ENCODE measurements at regions not wholly inside any gene's neighbourhood (a gene's known extent, or its start where the extent isn't known, plus 50 kb on each side); places are given as distances from the start of the nearest gene placed in this dataset.

DNA sequence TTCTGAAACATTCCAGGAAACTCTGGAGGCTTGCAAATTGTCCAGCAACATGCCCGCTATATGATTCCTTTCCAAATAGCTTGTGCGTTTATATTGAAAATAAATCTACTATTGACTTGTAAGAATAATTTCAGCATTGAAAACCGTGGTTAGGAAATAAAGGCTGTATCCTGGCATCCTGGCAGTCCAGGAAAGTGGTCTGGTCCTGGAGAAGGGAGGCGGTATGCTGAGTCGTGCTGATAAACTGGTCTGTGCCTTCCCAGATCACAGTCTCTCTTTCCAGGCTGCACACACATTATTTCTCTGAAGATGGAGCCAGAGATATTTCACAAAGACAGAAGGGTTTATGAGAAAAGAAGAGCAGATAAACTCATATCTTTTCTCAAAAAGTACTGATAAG lies 350.1 kb upstream of the COBL start:
- TF ChIP-seq, protein P1, sequence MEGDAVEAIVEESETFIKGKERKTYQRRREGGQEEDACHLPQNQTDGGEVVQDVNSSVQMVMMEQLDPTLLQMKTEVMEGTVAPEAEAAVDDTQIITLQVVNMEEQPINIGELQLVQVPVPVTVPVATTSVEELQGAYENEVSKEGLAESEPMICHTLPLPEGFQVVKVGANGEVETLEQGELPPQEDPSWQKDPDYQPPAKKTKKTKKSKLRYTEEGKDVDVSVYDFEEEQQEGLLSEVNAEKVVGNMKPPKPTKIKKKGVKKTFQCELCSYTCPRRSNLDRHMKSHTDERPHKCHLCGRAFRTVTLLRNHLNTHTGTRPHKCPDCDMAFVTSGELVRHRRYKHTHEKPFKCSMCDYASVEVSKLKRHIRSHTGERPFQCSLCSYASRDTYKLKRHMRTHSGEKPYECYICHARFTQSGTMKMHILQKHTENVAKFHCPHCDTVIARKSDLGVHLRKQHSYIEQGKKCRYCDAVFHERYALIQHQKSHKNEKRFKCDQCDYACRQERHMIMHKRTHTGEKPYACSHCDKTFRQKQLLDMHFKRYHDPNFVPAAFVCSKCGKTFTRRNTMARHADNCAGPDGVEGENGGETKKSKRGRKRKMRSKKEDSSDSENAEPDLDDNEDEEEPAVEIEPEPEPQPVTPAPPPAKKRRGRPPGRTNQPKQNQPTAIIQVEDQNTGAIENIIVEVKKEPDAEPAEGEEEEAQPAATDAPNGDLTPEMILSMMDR (IDR thresholded peaks at IDR 0.05), result no peak
- no peak overlapping the region for H3K27ac ChIP-seq
- ATAC-seq (ENCODE audit: insufficient number of reproducible peaks, low FRiP score, low read depth) (no peak), DNase-seq (ENCODE audit: low spot score) (no peak)
- H3K4me3 ChIP-seq, result no peak overlapping the region
- H3K9me3 ChIP-seq, result no peaks in the 10 kb centered on the region
- H3K36me3 ChIP-seq, result no peaks in the 10 kb centered on the region
- H3K4me1 ChIP-seq (ENCODE audit: control insufficient read depth in 1 of 2, low read depth in 2 of 2), result no peaks in the 10 kb centered on the region
- no peaks in the 10 kb centered on the region for H3K27me3 ChIP-seq (replicated peaks; ENCODE audit: insufficient read depth)

DNA sequence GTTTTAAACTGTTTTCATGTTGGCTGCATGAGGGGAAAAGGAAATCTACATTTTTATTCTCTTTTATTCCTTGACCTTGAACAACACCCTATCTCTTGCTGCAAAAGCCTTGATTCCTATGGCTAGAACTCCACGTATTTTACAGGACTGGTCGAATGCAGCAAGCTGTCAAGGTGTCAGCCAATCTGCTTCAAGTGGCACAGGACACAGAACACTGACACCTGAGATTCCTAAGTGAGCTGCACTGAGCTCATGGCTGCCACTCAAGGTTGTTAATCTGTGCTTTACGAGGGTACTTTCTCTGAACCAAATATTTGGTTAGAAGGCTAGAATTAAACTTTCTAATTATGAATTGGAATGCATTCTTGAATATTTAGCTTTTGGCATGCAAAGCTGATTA lies 349.7 kb upstream of the COBL start:
- Histone ChIP-seq H3K9me3 (no peaks in the 10 kb centered on the region), H3K27me3 (replicated peaks; ENCODE audit: insufficient read depth) (no peaks in the 10 kb centered on the region), H3K27ac (no peak overlapping the region), H3K4me3 (no peak overlapping the region), H3K36me3 (no peaks in the 10 kb centered on the region), H3K4me1 (ENCODE audit: control insufficient read depth in 1 of 2, low read depth in 2 of 2) (no peaks in the 10 kb centered on the region)
- DNase-seq (ENCODE audit: low spot score) (no peak), ATAC-seq (ENCODE audit: insufficient number of reproducible peaks, low FRiP score, low read depth) (no peak)
- TF ChIP-seq, protein P1 (IDR thresholded peaks at IDR 0.05), result no peak

DNA sequence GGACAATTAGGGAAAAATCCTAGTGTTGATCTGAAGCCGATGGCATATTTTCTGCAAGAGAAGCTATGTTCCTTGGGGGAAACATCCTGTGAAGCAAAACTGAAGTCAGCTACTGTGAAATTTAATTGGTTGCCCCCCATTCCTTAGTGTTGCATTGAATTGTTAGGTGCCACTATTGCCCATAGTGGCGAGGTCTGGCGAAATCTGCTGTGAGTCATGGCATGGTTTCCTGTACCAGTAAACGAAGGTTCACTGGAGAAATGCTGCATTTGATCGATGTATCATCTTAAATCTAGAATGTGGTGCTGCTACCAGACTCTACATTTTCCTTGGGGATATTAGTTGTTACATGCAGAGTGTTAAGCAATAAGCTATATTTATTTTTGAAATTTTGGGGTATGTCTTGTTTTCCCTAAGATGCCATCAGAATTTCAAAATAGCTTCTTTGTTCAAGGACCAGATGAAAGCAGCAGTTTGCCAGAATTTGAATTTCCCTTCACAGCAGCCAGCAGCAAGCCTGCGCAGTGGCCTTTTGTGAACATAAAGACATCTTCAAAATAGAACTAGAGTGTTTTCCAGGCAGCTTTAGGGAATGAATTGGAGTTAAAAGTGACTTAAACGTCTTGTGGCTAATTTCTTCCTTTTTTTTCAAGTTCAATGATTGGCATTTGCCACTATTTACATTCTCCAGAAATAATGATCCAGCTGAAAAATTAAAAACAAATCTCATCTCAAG lies 348.6 kb upstream of the COBL start:
- no peak for DNase-seq (ENCODE audit: low spot score)
- H3K9me3 ChIP-seq, result no peaks in the 10 kb centered on the region
- no peak overlapping the region for H3K4me3 ChIP-seq
- no peaks in the 10 kb centered on the region for H3K36me3 ChIP-seq
- no peak overlapping the region for H3K27ac ChIP-seq
- TF ChIP-seq, protein P1 (IDR thresholded peaks at IDR 0.05), result no peak
- ATAC-seq (ENCODE audit: insufficient number of reproducible peaks, low FRiP score, low read depth), result no peak
- no peaks in the 10 kb centered on the region for H3K4me1 ChIP-seq (ENCODE audit: control insufficient read depth in 1 of 2, low read depth in 2 of 2)
- H3K27me3 ChIP-seq (replicated peaks; ENCODE audit: insufficient read depth), result no peaks in the 10 kb centered on the region

DNA sequence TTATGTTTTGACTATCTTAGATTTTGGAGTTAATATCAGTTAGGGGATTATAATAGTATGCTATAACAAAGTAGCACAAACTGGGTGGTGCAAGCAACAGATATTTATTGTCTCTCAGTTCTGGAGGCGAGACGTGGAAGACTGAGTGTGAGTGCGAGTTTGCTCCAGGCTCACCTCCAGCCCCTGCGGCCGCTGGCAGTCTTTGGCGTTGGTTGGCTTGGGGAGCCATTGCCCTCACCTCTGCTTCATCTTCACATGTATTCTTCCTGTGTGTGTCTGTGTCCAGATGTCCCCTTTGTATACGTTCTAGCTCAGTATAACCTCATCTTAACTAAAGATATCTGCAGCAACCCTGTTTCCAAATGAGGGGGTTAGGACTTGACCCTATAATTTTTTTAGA lies 343.9 kb upstream of the COBL start:
- H3K9me3 ChIP-seq, result no peaks in the 10 kb centered on the region
- no peak overlapping the region for H3K4me3 ChIP-seq
- DNase-seq (ENCODE audit: low spot score) (no peak), ATAC-seq (ENCODE audit: insufficient number of reproducible peaks, low FRiP score, low read depth) (no peak)
- no peaks in the 10 kb centered on the region for H3K36me3 ChIP-seq
- no peak overlapping the region for H3K27ac ChIP-seq
- no peaks in the 10 kb centered on the region for H3K4me1 ChIP-seq (ENCODE audit: control insufficient read depth in 1 of 2, low read depth in 2 of 2)
- TF ChIP-seq, protein P1 (IDR thresholded peaks at IDR 0.05), result no peak
- H3K27me3 ChIP-seq (replicated peaks; ENCODE audit: insufficient read depth), result no peaks in the 10 kb centered on the region

DNA sequence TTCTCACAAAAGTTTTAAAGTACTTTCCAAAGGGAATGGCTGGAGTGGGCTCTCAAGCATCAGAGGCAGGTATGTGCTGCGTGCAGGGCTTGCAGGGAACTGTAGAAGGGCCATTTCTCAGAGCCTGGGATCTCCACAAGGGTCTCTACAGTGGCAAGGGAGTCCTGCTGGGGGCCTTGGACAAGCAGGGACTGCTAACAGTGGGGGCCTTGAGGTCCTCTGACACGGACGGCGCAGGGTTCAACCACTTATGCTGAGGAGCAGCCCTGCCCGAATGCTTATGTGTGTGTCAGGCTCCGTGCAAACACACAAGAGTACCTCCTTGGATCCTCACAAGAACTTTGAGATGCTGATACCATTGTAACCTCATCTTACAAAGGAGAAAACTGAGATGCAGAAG lies 342.1 kb upstream of the COBL start:
- H3K27ac ChIP-seq, result no peak overlapping the region
- H3K4me1 ChIP-seq (ENCODE audit: control insufficient read depth in 1 of 2, low read depth in 2 of 2), result no peaks in the 10 kb centered on the region
- no peak overlapping the region for H3K4me3 ChIP-seq
- no peaks in the 10 kb centered on the region for H3K27me3 ChIP-seq (replicated peaks; ENCODE audit: insufficient read depth)
- TF ChIP-seq, protein P1 (IDR thresholded peaks at IDR 0.05), result no peak
- H3K36me3 ChIP-seq, result no peaks in the 10 kb centered on the region
- ATAC-seq (ENCODE audit: insufficient number of reproducible peaks, low FRiP score, low read depth) (no peak), DNase-seq (ENCODE audit: low spot score) (no peak)
- no peaks in the 10 kb centered on the region for H3K9me3 ChIP-seq
